ENCODE measurements at regions not wholly inside any gene's neighbourhood (a gene's known extent, or its start where the extent isn't known, plus 50 kb on each side); places are given as distances from the start of the nearest gene placed in this dataset.

- TF ChIP-seq CTCF (conservative IDR thresholded peaks at IDR 0.05) = no peak
- no peak overlapping the region for H3K27ac ChIP-seq
Measured at GRCh38 chr15:77804210-77804609, 171.5 kb upstream of the LINGO1 start.

- no peak overlapping the region for H3K27ac ChIP-seq
- TF ChIP-seq CTCF (conservative IDR thresholded peaks at IDR 0.05) = no peak
Measured at GRCh38 chr15:77803487-77803886, 170.8 kb upstream of the LINGO1 start.

- no peak for TF ChIP-seq CTCF (conservative IDR thresholded peaks at IDR 0.05)
- H3K27ac ChIP-seq = peak overlapping the region; percentile 4; the same call in 1 of the 2 replicates
Measured at GRCh38 chr15:77800305-77800704, 167.6 kb upstream of the LINGO1 start.

GRCh38 chr15:77798847-77799246 lies 166.1 kb upstream of the LINGO1 start:
- H3K27ac ChIP-seq = no peak overlapping the region; the same call in 1 of the 2 replicates
- no peak for TF ChIP-seq CTCF (conservative IDR thresholded peaks at IDR 0.05)

- peak overlapping the region; percentile 21; the same call in 1 of the 2 replicates for H3K27ac ChIP-seq
- no peak for TF ChIP-seq CTCF (conservative IDR thresholded peaks at IDR 0.05)
Measured at GRCh38 chr15:77798151-77798835, 165.6 kb upstream of the LINGO1 start.

GRCh38 chr15:77797270-77797669 lies 164.6 kb upstream of the LINGO1 start:
- TF ChIP-seq CTCF (conservative IDR thresholded peaks at IDR 0.05) = no peak
- H3K27ac ChIP-seq = peak overlapping the region; percentile 21; the same call in 1 of the 2 replicates

- TF ChIP-seq CTCF (conservative IDR thresholded peaks at IDR 0.05) = no peak
- H3K27ac ChIP-seq = no peak overlapping the region
Measured at GRCh38 chr15:77796046-77796729, 163.5 kb upstream of the LINGO1 start.

All from VCaP (cell line).